GM04503 (cell line): ENCODE measurements at regions not wholly inside any gene's neighbourhood (a gene's known extent, or its start where the extent isn't known, plus 50 kb on each side); places are given as distances from the start of the nearest gene placed in this dataset.

Experiments used
- DNase-seq: peaks from one replicate; pipeline ENCODE4 v3.0.0-alpha.2; 2012; ENCODE audit warnings: low read depth

DNA sequence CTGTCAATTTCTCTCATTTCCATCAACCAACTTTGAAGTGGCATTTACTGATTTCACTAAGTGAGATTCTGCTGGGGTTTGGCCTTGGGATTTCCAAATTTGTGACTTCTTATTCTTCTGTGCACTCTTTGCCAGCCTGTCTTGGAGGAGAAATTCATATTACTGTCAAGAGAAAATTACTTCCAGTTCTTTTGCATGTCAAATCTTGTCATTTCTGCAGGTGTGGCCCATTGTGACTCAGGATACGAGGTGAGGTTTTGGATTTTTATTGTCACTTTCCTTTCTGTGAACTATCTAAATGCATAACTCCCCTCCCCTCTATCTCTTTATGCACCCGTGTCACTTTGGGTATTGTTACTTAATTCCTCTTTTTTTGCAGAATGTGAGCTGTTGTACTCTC, 102.6 kb upstream of the GUCY1A1 start:
- no peak for DNase-seq

DNA sequence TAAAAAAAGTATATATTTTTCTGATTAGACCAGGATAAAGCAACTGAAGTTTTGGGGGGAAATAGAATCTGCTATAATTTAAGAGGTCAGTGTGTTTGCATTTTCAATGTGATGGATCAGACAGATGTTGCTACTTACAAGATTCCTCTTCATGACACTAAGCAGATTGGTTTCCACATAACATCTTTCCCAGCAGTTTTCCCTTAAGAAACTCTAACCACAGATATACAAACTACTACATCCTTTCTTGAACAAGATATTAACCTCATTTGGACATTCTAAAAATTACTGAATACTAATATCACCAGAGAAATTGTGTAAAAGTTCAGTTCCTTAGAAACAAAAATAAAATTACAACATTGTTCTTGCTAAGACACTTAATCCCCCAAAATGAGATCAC, 106.7 kb upstream of the GUCY1A1 start:
- no peak for DNase-seq

DNA sequence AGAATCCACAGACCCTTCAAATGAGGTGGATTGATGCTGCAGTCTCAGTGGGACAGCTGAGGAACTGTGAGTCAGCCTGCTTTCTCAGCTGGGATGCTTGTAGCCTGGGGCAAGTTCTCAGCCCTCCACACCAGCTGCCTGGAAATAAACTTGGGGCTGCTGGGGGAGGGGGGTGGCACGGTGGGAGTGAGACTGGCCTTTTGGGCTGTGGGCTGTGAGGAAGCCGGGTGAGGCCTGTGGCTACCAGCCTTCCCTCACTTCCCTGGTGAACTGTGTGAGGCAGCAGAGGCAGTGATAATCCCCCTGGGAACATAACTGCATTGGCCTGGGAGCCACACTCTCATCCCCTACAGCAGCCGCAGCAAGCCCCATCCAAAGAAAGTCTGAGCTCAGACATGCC, 114.5 kb upstream of the GUCY1A1 start:
- no peak for DNase-seq

DNA sequence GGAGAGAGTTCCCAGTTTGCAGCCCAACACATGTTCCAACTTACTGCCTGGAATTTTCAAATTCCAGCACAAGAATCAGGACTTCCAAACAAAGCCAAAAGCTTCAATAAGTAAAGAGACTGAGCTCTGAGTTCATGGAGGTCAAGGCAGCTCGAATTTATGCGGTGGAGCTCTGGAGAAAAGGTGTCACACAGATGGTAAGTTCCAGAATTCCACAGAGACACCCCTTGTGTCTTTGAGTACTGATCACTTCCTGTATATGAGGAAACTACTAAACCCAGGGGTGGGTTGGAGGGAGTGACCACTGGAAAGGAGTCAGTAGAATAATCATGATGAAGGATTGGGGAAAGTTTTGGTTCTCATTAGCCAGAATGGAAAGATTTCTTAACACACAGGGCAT, 118.5 kb upstream of the GUCY1A1 start:
- peak; percentile 21 for DNase-seq

- DNase-seq: no peak
These were observed 120.2 kb upstream of the GUCY1A1 start for GRCh38 chr4:155546451-155546850.

DNA sequence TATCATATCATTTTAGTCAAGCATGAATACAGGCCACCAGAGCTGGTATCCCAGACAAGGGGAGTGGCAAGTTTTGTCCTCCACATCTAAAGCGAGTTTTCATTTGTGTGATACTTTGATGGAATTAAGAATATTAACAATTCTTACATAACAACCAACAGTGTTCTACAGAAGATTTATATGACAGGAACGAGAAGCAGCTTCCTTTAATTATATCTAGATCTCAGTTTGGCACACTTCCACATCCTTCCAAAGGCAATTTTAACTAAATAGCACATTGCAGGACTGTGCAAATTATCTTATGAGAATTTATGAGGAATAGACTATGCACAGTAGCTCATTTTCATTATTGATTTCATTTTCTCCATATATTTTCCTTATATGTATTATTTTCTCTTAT, 121.2 kb upstream of the GUCY1A1 start:
- no peak for DNase-seq

DNA sequence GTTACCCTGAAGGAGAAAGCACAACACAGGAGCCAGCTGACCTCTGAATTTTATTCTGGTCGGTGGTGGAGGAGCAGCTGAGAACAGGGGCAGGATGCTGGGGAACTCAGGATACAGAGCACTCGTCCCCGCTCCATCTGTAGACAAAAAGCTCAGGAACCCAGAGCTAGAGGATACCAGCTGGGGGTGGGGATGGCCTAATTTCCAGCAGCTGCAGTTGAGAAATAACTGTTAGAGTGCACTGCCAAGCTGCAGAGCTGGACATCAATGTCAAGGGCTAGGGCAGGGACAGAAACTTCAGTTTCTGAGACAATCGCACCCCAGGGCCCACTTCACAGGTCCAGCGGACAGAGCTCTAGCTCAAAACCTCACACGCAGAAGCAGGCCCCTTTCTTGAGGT, 122.1 kb upstream of the GUCY1A1 start:
- no peak for DNase-seq

DNA sequence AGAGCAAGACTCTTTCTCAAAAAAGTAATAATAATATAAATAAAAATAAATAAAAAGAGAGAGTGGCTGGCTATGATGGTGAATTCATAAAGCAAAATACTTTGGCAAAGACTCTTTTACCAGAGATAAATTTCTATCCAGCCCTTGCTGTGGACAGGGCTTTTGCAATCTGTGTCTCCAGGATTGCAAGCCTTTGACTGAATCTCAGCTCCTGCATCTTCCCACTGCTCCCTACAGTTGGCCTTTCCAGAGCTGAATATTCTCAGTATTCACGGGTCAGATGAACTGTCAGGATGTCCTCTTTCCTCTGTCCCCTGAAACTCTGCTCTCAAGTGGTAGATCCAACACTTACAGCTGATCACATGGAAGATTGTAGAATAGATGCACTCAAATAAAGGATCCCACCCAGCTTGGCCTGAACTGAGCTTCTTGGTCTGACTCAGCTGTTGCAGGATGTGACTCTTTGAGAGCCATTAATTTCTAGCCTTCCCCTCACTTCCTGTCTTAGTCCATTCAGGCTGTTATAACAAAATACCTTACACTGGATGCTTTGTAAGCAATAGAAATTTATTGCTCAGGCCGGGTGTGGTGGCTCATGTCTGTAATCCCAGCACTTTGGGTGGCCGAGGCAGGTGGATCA, 123.4 kb upstream of the GUCY1A1 start:
- DNase-seq: peak; percentile 28

DNA sequence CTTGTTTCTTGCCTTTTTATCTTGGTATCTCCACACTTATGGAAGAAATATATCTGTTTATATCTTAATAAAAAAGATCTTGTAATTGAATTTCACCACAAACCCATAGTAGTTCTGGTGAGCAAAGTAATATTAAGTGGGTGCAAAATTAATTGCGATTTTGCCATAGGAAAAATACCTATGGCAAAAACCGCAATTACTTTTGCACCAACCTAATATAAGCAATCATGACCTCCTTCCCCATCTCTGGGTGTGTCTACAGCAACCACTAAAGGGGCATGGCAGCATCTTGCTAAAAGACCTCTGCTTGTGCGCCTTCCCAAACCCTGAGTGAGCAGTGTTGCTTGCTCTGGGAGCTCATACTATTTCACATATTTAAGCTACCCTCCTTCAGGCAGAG, 124.2 kb upstream of the GUCY1A1 start:
- no peak for DNase-seq

GRCh38 chr4:155541716-155542115, 124.9 kb upstream of the GUCY1A1 start:
- DNase-seq: no peak

DNA sequence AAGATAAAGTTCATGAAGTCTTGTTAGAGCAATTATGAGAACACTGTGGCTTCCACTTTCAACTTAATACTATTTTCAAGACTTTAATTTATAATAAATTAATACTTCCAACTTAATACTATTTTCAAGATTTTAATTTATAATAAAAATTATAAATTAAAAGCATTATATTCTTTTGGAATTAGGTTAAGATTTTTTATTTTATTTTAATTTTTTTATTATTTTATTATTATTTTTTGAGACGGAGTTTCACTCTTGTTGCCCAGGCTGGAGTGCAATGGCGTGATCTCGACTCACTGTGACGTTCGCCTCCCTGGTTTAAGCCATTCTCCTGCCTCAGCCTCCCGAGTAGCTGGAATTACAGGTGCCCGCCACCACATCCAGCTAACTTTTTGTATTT, 126.0 kb upstream of the GUCY1A1 start:
- DNase-seq: no peak

DNA sequence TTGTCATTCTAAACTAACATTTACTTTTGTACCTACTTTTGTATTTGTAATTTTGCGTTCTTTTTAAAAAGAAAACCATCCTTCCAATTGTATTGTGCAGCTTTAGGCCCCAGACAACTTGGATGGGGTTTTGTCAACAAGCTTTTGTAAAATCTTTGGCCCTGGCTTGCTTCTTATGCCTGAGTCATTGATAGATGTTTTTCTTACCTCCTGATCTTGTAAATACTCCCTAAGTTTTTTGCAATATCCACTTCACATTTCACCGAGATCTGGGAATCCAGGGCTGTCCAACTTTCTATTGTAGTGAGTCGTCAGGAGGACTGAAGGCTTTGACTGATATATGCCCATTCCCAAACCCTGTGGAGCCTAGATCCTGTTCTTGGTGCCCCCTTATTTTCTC, 126.9 kb upstream of the GUCY1A1 start:
- DNase-seq: no peak

DNA sequence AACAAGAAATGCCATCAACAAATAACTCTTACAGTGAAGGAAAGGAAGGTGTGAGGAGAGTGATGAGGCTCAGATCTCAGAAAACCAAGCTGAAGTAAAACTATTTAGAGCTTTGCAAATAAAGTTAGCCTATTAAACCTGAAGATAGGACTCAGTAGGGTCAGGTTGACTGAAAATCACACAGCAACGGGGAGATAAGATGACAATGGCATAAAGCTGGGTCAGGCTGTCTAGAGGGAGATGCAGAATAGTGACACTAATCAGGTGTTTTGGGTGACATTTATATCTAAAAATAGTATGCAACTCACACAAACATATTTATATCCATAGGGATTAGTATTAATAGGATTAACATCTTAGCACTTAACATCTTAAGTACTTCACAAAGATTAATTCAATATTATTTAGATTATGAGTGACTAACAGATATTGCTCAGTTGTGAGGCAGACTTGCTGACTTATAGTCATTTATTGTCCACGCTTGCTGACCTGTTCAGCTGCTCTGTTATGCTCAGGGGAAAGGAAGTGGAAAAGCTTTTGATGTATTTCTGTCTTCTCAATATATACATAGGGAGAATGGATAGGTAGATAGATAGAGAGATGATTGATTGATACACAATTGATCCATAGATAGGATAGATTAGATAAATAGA, 130.7 kb upstream of the GUCY1A1 start:
- DNase-seq: no peak

- DNase-seq: no peak
These were observed 134.1 kb upstream of the GUCY1A1 start for GRCh38 chr4:155532373-155533085.

- no peak for DNase-seq
These were observed 135.8 kb upstream of the GUCY1A1 start for GRCh38 chr4:155530857-155531256.

DNA sequence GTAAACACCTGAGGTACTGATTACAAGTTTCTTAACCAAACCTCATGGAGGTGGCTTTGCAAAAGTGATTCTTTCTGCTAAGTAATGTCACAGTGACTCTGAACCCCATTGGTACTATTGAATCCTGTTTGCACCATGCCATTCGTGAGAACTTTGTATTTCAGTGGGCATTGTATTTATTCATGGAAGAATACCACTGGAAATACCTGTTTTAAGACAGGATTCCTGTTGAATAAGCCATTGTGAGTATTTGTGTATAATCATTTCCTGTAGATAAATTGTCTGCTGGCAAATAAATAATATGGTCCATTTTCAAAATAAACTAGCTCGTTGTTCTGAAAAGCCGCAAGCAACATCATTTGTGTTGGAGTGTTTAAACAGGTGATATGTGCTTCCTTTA, 136.4 kb upstream of the GUCY1A1 start:
- DNase-seq: no peak

DNA sequence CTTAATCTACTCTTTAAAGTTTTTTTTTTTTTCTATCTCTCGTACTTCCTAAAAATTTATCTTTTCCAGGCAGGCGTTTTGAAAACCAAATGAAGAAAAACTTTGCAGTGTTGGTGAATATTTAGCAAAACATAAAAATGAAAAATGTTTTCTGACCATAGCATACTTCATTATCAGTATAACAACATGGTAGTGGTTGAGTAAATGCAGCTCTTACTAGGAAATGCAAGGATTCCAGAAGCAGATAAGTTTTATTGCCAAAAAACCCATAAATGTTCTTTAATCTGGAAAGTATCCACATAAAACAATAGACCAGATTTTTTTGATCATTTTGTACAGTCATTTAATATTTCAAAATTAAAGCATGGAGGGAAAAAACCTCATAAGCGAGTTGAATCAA, 136.9 kb upstream of the GUCY1A1 start:
- no peak for DNase-seq

DNA sequence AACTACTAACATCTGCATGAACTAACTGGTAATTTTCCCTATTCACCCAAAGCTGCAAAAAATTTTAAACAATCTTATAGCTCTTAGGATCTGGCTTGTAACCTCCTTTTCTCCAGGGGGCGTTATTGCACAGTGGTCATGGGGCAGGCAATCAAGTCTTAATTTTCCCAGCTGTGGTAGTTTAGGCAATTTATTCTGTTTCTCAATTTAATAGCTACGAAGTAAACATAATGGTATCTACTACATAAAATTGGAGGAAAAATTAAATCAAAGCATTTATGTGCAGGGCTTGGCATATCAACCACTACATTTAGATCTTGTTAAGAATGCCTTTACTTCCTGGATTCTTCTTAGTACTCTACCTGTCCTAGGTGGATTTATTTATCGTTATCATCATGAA, 137.4 kb upstream of the GUCY1A1 start:
- DNase-seq: no peak

GRCh38 chr4:155526452-155527169, 140.0 kb upstream of the GUCY1A1 start:
- no peak for DNase-seq

DNA sequence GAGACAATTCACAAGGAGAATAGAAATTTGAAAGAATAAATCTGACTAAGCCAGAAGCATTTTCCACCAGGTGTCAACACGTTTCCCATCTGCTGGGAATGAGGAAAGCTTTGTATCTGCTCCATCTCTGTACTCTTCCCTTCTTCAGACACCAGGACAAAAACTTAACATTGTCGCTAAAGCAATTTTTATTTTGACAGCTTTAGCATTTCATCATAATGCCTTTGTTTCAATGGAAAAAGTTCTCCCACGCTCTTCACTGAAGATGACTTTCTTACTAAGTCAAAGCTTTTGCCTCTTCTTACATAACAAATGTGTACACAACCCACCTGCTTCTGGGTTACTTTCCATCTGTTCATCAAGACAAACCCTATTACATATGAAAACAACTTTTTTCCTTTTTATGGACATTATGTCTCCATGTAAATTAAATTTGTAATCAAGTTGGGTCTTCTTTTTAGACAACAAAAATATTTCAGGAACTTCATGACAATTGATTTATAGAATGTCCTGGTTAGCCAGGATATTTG, 141.7 kb upstream of the GUCY1A1 start:
- no peak for DNase-seq

DNA sequence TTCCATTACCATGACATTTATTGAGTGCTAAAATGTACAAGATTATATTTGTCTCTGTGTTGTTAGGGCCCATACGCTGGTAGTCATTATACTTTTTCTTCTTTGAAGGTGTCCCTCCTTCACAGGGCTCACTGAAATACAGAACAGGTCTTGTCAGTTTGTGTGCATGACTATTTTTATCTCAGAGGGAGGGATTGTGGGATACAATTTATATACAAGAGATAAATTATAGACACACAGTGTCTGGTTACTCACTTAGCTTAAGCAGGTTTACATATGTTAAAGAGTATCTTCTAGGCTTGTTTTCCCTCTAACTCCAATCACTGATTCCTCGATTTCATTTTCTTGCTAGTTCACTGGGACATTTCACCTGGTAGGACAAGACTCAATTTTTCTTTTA, 143.3 kb upstream of the GUCY1A1 start:
- no peak for DNase-seq

GRCh38 chr4:155522201-155522600, 144.4 kb upstream of the GUCY1A1 start:
- no peak for DNase-seq

DNA sequence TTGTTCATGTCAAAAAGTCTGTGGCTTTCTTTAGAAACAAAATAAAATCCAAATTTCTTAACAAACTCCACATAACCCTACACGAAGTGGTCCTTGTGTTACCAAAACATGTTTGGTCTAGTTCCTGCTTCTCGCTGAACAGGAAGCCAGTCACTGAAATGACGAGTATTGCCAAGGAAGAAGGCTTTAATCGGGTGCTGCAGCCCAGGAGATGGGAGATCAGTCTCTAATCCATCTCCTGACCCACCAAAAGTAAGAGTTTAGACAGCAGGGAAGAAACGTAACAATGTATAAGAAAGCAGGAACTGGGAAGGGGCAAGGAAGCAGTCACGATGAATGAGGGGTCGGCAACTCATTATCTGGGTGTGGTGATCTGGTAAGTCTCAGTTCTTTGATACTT, 144.6 kb upstream of the MAP9 start:
- no peak for DNase-seq
